GM18505 (cell line): ENCODE measurements at regions not wholly inside any gene's neighbourhood (a gene's known extent, or its start where the extent isn't known, plus 50 kb on each side); places are given as distances from the start of the nearest gene placed in this dataset.

Experiments
- ATAC-seq: cut with Tn5 transposase; IDR thresholded peaks from one replicate; pipeline ENCODE4 v1.9.1; 2021; ENCODE audit not compliant: unreplicated experiment
- POLR2A ChIP-seq: IDR thresholded peaks from 4 replicates; pipeline ENCODE4 v1.6.1; 2011; ENCODE audit warnings: borderline replicate concordance; ENCODE audit not compliant: insufficient read depth, insufficient read length; ENCODE audit errors: extremely low read depth

- no peak for TF ChIP-seq POLR2A
Observed at GRCh38 chr2:156147594-156148330, 184.8 kb downstream of the NR4A2 start.

GRCh38 chr2:156145976-156146375, 186.5 kb downstream of the NR4A2 start:
- no peak for TF ChIP-seq POLR2A
- no peak for ATAC-seq

More at GRCh38 chr2:156147594-156148330, 184.8 kb downstream of the NR4A2 start:
- peak; percentile 88 for ATAC-seq

GRCh38 chr2:156145469-156145868, 187.1 kb downstream of the NR4A2 start:
- no peak for TF ChIP-seq POLR2A
- ATAC-seq = no peak

- TF ChIP-seq POLR2A = no peak
- no peak for ATAC-seq
Observed at GRCh38 chr2:156136566-156136965, 196.0 kb downstream of the NR4A2 start.

- ATAC-seq = no peak
- no peak for TF ChIP-seq POLR2A
Observed at GRCh38 chr2:156134887-156135286, 197.6 kb downstream of the NR4A2 start.

- no peak for TF ChIP-seq POLR2A
- no peak for ATAC-seq
Observed at GRCh38 chr2:156132941-156133340, 199.6 kb downstream of the NR4A2 start.

GRCh38 chr2:156132130-156132529, 200.4 kb downstream of the NR4A2 start:
- no peak for ATAC-seq
- no peak for TF ChIP-seq POLR2A

GRCh38 chr2:156129227-156129626, 203.3 kb downstream of the NR4A2 start:
- no peak for ATAC-seq
- no peak for TF ChIP-seq POLR2A

- ATAC-seq = no peak
- TF ChIP-seq POLR2A = no peak
Observed at GRCh38 chr2:156125018-156125417, 207.5 kb downstream of the NR4A2 start.

GRCh38 chr2:156124458-156124857, 208.1 kb downstream of the NR4A2 start:
- no peak for TF ChIP-seq POLR2A
- ATAC-seq = no peak

- ATAC-seq = no peak
- no peak for TF ChIP-seq POLR2A
Observed at GRCh38 chr2:156118753-156119416, 213.6 kb downstream of the NR4A2 start.

GRCh38 chr2:156116113-156116512, 216.4 kb downstream of the NR4A2 start:
- TF ChIP-seq POLR2A = no peak
- no peak for ATAC-seq

GRCh38 chr2:156115338-156115737, 217.2 kb downstream of the NR4A2 start:
- no peak for TF ChIP-seq POLR2A
- no peak for ATAC-seq

- no peak for TF ChIP-seq POLR2A
- ATAC-seq = no peak
Observed at GRCh38 chr2:156112323-156112722, 220.2 kb downstream of the NR4A2 start.
